GM23338 (cell line): ENCODE measurements at regions not wholly inside any gene's neighbourhood (a gene's known extent, or its start where the extent isn't known, plus 50 kb on each side); places are given as distances from the start of the nearest gene placed in this dataset.

Experiments used
- ATAC-seq: fragments of 200-7000 bp; cut with Tn5 transposase; 3 replicates; pipeline ENCODE4 v1.9.1; 2020
- DNase-seq: peaks from one replicate; pipeline ENCODE4 v3.0.0-alpha.2; 2015; ENCODE audit warnings: low spot score
- H2AFZ ChIP-seq: fragments of 200-600 bp; sonication (generic); 2 replicates; pipeline ENCODE4 v1.8.0; 2016; ENCODE audit warnings: antibody characterized with exemption, mild to moderate bottlenecking, moderate library complexity
- H3F3A ChIP-seq: fragments of 200-600 bp; sonication (generic); replicated peaks from 2 replicates; pipeline ENCODE4 v1.8.0; 2017; ENCODE audit warnings: antibody characterized with exemption, mixed run types, low read depth
- H3K27ac ChIP-seq: fragments of 200-600 bp; sonication (generic); 2 replicates; pipeline ENCODE4 v1.6.1; 2016; ENCODE audit warnings: low read depth
- H3K27me3 ChIP-seq: fragments of 200-600 bp; sonication (generic); 2 replicates; pipeline ENCODE4 v1.8.0; 2016; ENCODE audit warnings: mild to moderate bottlenecking, mixed run types, moderate library complexity; ENCODE audit not compliant: insufficient read depth
- H3K36me3 ChIP-seq: fragments of 200-600 bp; sonication (generic); 2 replicates; pipeline ENCODE4 v1.8.0; 2016; ENCODE audit warnings: mild to moderate bottlenecking; ENCODE audit not compliant: insufficient read depth
- H3K4me1 ChIP-seq: fragments of 200-600 bp; sonication (generic); 2 replicates; pipeline ENCODE4 v1.8.0; 2016; ENCODE audit warnings: mild to moderate bottlenecking, moderate library complexity; ENCODE audit not compliant: insufficient read depth
- H3K4me2 ChIP-seq: fragments of 200-600 bp; sonication (generic); 2 replicates; pipeline ENCODE4 v1.7.1; 2017; ENCODE audit warnings: mixed run types
- H3K4me3 ChIP-seq: fragments of 200-600 bp; sonication (generic); 2 replicates; pipeline ENCODE4 v1.6.1; 2016; ENCODE audit warnings: mixed run types
- H3K79me2 ChIP-seq: fragments of 200-600 bp; sonication (generic); replicated peaks from 2 replicates; pipeline ENCODE4 v1.8.0; 2017; ENCODE audit warnings: mild to moderate bottlenecking; ENCODE audit not compliant: insufficient read depth
- H3K9me2 ChIP-seq: fragments of 200-600 bp; sonication (generic); 2 replicates; pipeline ENCODE4 v1.8.0; 2017; ENCODE audit not compliant: insufficient read depth
- H4K20me1 ChIP-seq: fragments of 200-600 bp; sonication (generic); replicated peaks from 2 replicates; pipeline ENCODE4 v1.8.0; 2017; ENCODE audit warnings: mild to moderate bottlenecking; ENCODE audit not compliant: insufficient read depth
- H3K27ac Mint-ChIP-seq: 2 replicates; pipeline ENCODE4 v1.8.0; 2020; ENCODE audit warnings: inconsistent platforms, mild to moderate bottlenecking, moderate library complexity, mixed read lengths
- H3K27me3 Mint-ChIP-seq: 3 replicates; pipeline ENCODE4 v1.8.0; 2022; ENCODE audit warnings: low read depth, mild to moderate bottlenecking, moderate library complexity, mixed read lengths, inconsistent platforms; ENCODE audit not compliant: insufficient read depth, poor library complexity
- H3K36me3 Mint-ChIP-seq: 3 replicates; pipeline ENCODE4 v1.8.0; 2021; ENCODE audit warnings: low read depth, mild to moderate bottlenecking, inconsistent platforms, moderate library complexity, mixed read lengths
- H3K4me1 Mint-ChIP-seq: 3 replicates; pipeline ENCODE4 v1.8.0; 2020; ENCODE audit warnings: mild to moderate bottlenecking, inconsistent platforms, mixed read lengths
- H3K4me3 Mint-ChIP-seq: 3 replicates; pipeline ENCODE4 v1.8.0; 2021; ENCODE audit warnings: moderate library complexity, mild to moderate bottlenecking, inconsistent platforms, mixed read lengths
- H3K9me3 Mint-ChIP-seq: 3 replicates; pipeline ENCODE4 v1.8.0; 2020; ENCODE audit warnings: moderate library complexity, mild to moderate bottlenecking, inconsistent platforms, mixed read lengths
- EZH2 ChIP-seq: fragments of 200-600 bp; sonication (generic); IDR thresholded peaks from one replicate; pipeline ENCODE4 v1.8.0; 2017; ENCODE audit warnings: antibody characterized with exemption, mild to moderate bottlenecking, low read depth; ENCODE audit not compliant: unreplicated experiment
- EZH2phosphoT487 ChIP-seq: fragments of 200-600 bp; sonication (generic); IDR thresholded peaks from one replicate; pipeline ENCODE4 v1.8.1; 2018; ENCODE audit warnings: antibody characterized with exemption; ENCODE audit not compliant: unreplicated experiment
- JUNB ChIP-seq: IDR thresholded peaks from one replicate; pipeline ENCODE4 v1.6.1; 2016; ENCODE audit warnings: antibody characterized with exemption; ENCODE audit not compliant: unreplicated experiment
- NANOG ChIP-seq: IDR thresholded peaks from 2 replicates; pipeline ENCODE4 v1.6.1; 2016; ENCODE audit warnings: antibody characterized with exemption, borderline replicate concordance
- POLR2AphosphoS5 ChIP-seq: IDR thresholded peaks from 2 replicates; pipeline ENCODE4 v1.6.1; 2016; ENCODE audit warnings: antibody characterized with exemption, low read depth
- STAT1 ChIP-seq: IDR thresholded peaks from one replicate; pipeline ENCODE4 v1.6.1; 2016; ENCODE audit warnings: antibody characterized with exemption; ENCODE audit not compliant: unreplicated experiment
- ZNF114 ChIP-seq: fragments of 250-450 bp; sonication (Bioruptor Pico); IDR thresholded peaks from 2 replicates; pipeline ENCODE4 v1.5.0; 2020; ENCODE audit warnings: mild to moderate bottlenecking, moderate library complexity
- TF ChIP-seq, protein P1 (sequence below), 2 experiments: fragments of 200-600 bp in 1 of 2; sonication (generic) in 1 of 2; conservative IDR thresholded peaks; 2 replicates each; pipeline versions ENCODE4 v1.5.1 to v1.6.1; 2016 to 2017; ENCODE audit warnings: antibody characterized with exemption in 2 of 2, low read depth in 2 of 2, mild to moderate bottlenecking in 2 of 2, moderate library complexity in 1 of 2
- TF ChIP-seq, protein P2 (sequence below): IDR thresholded peaks from one replicate; pipeline ENCODE4 v1.6.1; 2018; ENCODE audit warnings: antibody characterized with exemption; ENCODE audit not compliant: unreplicated experiment
- TF ChIP-seq, protein P3 (sequence below): IDR thresholded peaks from 2 replicates; pipeline ENCODE4 v1.6.1; 2016; ENCODE audit warnings: antibody characterized with exemption

DNA sequence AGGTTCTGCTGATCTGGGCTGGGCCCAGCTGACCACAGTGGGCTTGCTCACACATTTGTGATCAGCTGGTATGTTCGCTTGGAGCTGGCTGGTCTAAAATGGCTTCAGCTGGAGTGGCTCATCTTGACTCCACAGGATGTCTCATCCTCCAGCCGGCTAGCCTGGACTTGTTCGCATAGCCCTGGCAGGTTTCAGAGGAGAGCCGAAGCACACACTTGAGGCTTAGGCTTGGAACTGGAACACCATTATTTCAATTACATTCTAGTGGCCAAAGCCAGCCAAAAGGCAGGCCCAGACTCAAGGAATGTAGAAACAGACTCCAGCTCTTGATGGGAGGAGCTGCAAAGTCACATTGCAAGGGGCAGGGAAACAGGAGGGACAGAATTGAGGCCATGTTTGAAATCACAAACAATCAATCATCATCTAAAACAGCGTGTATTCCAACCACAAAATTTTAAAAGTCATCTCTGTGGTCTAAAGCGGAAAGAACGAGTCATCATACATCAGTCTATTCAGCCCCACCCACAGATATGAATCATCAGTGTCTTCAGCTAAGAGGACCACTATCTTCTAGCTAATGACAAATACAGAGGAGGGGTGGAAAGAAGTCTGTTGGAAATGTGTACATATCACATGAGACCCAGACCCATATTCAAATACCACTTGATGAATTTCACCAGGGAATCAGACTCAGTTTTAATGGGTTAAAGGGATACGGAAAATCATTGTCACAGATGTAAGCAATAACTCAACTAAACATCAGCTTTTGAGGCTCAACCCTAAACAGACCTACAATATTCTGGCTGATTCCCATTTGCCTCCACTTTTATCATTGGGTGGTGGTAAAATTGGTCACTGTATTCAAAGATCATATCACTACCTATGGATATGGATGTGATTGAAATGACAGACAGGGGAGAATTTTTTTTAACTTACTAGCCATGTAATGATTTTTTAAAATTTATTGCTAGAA lies 139.0 kb upstream of the MKLN1 start:
- peak overlapping the region; percentile 54; the same call in 1 of the 2 replicates for H2AFZ ChIP-seq
- peaks cover 25% of the 10 kb centered on the region for H3K4me1 ChIP-seq
- H3K9me2 ChIP-seq, result no peaks in the 10 kb centered on the region
- peak overlapping the region; percentile 65; the same call in 1 of the 2 replicates for H3K27ac ChIP-seq
- H3K36me3 ChIP-seq, result no peaks in the 10 kb centered on the region
- Mint-ChIP-seq H3K4me3 (no peak overlapping the region), H3K9me3 (no peaks in the 10 kb centered on the region), H3K4me1 (peaks cover 46% of the 10 kb centered on the region), H3K36me3 (peaks cover 3% of the 10 kb centered on the region; the same call in 1 of the 3 replicates), H3K27ac (peak overlapping the region; percentile 82), H3K27me3 (peaks cover 7% of the 10 kb centered on the region)
- ATAC-seq (no peak), DNase-seq (no peak)
- H3K4me3 ChIP-seq, result no peak overlapping the region
- no peaks in the 10 kb centered on the region for H4K20me1 ChIP-seq
- no peaks in the 10 kb centered on the region for H3K27me3 ChIP-seq
- H3K4me2 ChIP-seq, result no peak overlapping the region
- H3F3A ChIP-seq, result no peaks in the 10 kb centered on the region
- no peaks in the 10 kb centered on the region for H3K79me2 ChIP-seq
- TF ChIP-seq STAT1 (no peak), JUNB (no peak), NANOG (no peak), POLR2AphosphoS5 (no peak), EZH2 (no peak)
- TF ChIP-seq, protein P1, sequence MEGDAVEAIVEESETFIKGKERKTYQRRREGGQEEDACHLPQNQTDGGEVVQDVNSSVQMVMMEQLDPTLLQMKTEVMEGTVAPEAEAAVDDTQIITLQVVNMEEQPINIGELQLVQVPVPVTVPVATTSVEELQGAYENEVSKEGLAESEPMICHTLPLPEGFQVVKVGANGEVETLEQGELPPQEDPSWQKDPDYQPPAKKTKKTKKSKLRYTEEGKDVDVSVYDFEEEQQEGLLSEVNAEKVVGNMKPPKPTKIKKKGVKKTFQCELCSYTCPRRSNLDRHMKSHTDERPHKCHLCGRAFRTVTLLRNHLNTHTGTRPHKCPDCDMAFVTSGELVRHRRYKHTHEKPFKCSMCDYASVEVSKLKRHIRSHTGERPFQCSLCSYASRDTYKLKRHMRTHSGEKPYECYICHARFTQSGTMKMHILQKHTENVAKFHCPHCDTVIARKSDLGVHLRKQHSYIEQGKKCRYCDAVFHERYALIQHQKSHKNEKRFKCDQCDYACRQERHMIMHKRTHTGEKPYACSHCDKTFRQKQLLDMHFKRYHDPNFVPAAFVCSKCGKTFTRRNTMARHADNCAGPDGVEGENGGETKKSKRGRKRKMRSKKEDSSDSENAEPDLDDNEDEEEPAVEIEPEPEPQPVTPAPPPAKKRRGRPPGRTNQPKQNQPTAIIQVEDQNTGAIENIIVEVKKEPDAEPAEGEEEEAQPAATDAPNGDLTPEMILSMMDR (conservative IDR thresholded peaks at IDR 0.05; ENCODE audit: low read depth in 2 of 2), result no peak
- TF ChIP-seq, protein P2, sequence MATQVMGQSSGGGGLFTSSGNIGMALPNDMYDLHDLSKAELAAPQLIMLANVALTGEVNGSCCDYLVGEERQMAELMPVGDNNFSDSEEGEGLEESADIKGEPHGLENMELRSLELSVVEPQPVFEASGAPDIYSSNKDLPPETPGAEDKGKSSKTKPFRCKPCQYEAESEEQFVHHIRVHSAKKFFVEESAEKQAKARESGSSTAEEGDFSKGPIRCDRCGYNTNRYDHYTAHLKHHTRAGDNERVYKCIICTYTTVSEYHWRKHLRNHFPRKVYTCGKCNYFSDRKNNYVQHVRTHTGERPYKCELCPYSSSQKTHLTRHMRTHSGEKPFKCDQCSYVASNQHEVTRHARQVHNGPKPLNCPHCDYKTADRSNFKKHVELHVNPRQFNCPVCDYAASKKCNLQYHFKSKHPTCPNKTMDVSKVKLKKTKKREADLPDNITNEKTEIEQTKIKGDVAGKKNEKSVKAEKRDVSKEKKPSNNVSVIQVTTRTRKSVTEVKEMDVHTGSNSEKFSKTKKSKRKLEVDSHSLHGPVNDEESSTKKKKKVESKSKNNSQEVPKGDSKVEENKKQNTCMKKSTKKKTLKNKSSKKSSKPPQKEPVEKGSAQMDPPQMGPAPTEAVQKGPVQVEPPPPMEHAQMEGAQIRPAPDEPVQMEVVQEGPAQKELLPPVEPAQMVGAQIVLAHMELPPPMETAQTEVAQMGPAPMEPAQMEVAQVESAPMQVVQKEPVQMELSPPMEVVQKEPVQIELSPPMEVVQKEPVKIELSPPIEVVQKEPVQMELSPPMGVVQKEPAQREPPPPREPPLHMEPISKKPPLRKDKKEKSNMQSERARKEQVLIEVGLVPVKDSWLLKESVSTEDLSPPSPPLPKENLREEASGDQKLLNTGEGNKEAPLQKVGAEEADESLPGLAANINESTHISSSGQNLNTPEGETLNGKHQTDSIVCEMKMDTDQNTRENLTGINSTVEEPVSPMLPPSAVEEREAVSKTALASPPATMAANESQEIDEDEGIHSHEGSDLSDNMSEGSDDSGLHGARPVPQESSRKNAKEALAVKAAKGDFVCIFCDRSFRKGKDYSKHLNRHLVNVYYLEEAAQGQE, result no peak

DNA sequence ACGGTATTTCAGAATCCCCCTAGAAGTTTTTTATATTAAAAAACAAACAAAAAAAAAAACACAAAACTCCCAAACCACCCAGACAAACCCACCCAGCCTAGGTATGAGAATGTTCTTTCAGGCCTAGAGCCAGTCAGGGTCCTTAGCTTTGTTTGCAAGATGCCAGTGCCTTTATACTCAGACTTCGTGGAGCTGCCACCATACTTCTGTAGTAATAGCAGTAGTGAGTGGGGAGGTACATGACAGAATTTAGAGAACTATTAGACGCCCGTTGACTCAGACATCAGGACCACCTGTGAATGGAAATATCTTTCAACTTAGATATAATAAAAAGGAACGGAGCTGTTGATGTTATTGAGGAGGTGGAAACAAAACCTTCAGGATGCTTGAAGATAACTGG lies 138.2 kb upstream of the MKLN1 start:
- H3K9me2 ChIP-seq, result no peaks in the 10 kb centered on the region
- H3F3A ChIP-seq, result no peaks in the 10 kb centered on the region
- peak overlapping the region; percentile 17 for H3K4me2 ChIP-seq
- H3K79me2 ChIP-seq, result no peaks in the 10 kb centered on the region
- no peak overlapping the region for H2AFZ ChIP-seq
- no peaks in the 10 kb centered on the region for H3K27me3 ChIP-seq
- H4K20me1 ChIP-seq, result no peaks in the 10 kb centered on the region
- no peak overlapping the region for H3K4me3 ChIP-seq
- peaks cover 31% of the 10 kb centered on the region for H3K4me1 ChIP-seq
- Mint-ChIP-seq H3K36me3 (peaks cover 3% of the 10 kb centered on the region; the same call in 1 of the 3 replicates), H3K27ac (peak overlapping the region; percentile 89), H3K4me1 (peaks cover 45% of the 10 kb centered on the region), H3K4me3 (no peak overlapping the region), H3K9me3 (no peaks in the 10 kb centered on the region), H3K27me3 (peaks cover 11% of the 10 kb centered on the region)
- no peaks in the 10 kb centered on the region for H3K36me3 ChIP-seq
- DNase-seq (no peak), ATAC-seq (no peak)
- H3K27ac ChIP-seq, result peak overlapping the region; percentile 65; the same call in 1 of the 2 replicates
- TF ChIP-seq, protein P3, sequence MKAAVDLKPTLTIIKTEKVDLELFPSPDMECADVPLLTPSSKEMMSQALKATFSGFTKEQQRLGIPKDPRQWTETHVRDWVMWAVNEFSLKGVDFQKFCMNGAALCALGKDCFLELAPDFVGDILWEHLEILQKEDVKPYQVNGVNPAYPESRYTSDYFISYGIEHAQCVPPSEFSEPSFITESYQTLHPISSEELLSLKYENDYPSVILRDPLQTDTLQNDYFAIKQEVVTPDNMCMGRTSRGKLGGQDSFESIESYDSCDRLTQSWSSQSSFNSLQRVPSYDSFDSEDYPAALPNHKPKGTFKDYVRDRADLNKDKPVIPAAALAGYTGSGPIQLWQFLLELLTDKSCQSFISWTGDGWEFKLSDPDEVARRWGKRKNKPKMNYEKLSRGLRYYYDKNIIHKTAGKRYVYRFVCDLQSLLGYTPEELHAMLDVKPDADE, result no peak
- TF ChIP-seq ZNF114 (CRISPR knock-in tag) (no peak), EZH2phosphoT487 (no peak), JUNB (no peak), STAT1 (no peak)
